Astrocyte of the spinal cord (primary cell): ENCODE measurements at regions not wholly inside any gene's neighbourhood (a gene's known extent, or its start where the extent isn't known, plus 50 kb on each side); places are given as distances from the start of the nearest gene placed in this dataset.

Experiments
- DNase-seq: peaks from one replicate; pipeline ENCODE4 v3.0.0; 2011; ENCODE audit warnings: low read depth, low spot score
- H3K4me3 ChIP-seq: 2 replicates; pipeline ENCODE4 v1.5.1; 2011; ENCODE audit warnings: low read depth, mild to moderate bottlenecking, low read length, moderate library complexity
- in situ Hi-C: cut with HindIII; loops from 2 replicates; pipeline ENCODE4 v1.10.0; 2017; ENCODE audit warnings: low sequenced_read_pairs
- TF ChIP-seq, protein P1 (sequence below): IDR thresholded peaks from 2 replicates; pipeline ENCODE4 v1.5.1; 2012; ENCODE audit warnings: low read depth, mild to moderate bottlenecking, low read length, inconsistent platforms

DNA sequence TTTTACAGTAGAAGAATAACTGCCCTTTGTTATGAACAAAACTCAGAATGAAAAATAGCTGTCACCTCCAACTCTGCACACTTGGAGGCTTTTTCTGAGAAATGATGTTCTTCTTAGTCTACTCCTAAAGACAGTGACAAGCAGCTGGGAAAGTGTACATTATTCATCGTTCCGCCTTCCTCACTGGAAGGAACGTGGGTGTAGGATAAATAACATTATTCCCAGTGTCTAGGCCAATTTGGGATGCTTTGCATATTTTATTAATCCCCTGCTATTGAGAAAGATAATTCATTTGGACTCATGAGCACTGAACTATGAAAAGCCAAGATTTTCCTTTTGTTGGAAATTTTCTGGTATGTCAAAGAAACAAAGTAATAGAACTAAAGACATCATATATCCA is 87.8 kb downstream of the VCX2 start:
- in situ Hi-C loops = no loop called here
- no peak for DNase-seq
- TF ChIP-seq, protein P1, sequence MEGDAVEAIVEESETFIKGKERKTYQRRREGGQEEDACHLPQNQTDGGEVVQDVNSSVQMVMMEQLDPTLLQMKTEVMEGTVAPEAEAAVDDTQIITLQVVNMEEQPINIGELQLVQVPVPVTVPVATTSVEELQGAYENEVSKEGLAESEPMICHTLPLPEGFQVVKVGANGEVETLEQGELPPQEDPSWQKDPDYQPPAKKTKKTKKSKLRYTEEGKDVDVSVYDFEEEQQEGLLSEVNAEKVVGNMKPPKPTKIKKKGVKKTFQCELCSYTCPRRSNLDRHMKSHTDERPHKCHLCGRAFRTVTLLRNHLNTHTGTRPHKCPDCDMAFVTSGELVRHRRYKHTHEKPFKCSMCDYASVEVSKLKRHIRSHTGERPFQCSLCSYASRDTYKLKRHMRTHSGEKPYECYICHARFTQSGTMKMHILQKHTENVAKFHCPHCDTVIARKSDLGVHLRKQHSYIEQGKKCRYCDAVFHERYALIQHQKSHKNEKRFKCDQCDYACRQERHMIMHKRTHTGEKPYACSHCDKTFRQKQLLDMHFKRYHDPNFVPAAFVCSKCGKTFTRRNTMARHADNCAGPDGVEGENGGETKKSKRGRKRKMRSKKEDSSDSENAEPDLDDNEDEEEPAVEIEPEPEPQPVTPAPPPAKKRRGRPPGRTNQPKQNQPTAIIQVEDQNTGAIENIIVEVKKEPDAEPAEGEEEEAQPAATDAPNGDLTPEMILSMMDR = no peak
- no peak overlapping the region for H3K4me3 ChIP-seq

DNA sequence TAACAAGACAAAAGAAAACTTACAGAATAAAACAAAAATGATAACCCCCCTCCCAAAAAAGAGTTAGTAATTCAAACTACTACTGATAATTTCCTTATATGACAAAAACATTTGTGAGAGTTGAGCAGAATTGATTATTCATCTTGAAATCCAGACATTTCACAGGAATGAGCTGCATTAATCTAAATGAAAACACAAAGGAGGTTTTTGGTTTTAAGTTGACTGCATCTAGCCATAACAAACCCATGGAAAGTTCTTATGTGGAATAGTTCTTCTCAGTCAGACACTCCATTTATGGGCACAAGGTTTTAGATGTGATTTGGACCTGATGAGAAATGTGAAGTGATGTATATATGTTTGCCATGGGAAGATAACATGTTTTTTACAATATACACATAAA is 95.4 kb downstream of the VCX2 start:
- in situ Hi-C loops = no loop called here

DNA sequence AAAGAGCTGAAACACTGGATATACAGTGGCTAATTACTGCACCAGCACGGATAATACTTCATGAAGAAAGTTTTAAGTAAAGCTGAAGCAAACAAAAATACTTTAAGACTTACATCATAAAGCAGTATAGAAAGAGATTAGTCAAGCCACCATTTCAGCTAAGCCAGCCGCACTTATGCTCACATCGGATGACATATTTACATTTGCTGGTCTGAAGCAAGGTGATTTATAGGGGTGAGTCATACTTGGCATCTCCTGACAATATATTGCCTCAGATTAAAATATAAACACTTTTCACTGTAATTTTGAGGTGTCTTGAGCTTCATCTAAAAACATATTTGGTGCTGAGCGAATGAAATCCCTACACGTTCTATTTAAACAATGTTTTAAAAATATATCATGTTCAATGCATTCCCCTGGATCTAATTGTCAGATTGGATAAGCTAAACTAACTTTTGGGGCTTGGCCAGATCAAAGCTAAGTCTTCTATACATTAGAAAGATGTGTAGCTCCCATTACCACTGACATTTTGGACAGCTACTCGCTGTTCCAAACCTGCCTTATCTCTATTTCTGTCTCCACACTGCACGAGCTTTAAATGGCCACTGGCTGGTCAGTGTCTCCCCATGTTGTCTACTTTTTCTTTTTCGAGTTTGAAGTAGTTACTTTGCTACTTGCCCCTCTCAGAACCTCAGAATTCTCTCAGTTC is 103.2 kb downstream of the VCX2 start:
- in situ Hi-C loops = no loop called here
- H3K4me3 ChIP-seq = no peak overlapping the region
- TF ChIP-seq, protein P1 = no peak
- peak; percentile 30 for DNase-seq

More for the DNA sequence above, 95.4 kb downstream of the VCX2 start:
- TF ChIP-seq, protein P1 = no peak
- DNase-seq = no peak
- H3K4me3 ChIP-seq = no peak overlapping the region

DNA sequence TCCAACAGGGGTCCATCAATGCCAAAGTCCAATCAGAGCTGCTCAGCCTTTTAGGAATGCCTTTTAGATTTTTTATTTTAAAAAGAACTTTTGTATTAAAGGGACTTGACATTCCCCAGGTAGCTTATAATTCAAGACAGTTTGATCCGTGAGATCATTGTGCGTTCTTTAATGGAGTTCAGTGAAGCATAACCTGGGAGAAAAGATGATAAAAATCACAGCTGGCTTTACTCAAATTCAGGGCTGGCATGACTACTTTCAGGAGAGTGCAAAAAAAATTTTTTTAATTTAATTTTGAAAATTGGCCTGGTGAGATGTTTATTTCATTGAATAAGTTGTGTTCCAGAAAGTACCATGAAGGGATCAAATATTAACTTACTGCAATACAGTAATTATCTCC is 118.2 kb downstream of the VCX2 start:
- no peak for DNase-seq
- in situ Hi-C loops = no loop called here
- H3K4me3 ChIP-seq = no peak overlapping the region
- TF ChIP-seq, protein P1 = no peak

DNA sequence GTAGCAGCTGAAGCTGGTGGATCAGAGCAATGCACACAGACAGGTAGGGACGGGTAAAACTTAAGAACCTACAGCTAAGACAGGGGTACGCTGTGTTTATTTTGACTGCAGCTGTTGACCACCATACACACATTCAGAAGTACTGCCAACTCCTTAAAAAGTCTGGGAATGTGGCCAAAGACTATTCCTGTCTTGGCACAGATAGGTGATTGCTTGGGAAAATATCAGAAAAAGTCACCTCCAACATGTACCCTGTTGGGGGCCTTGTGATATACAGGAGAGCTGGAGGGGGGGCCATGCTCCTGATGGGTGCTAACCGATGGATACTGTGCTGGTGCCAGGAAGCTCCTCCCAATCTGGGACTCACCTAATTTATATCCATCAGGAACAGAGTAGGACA is 121.2 kb downstream of the VCX2 start:
- peak; percentile 24 for DNase-seq
- H3K4me3 ChIP-seq = no peak overlapping the region
- TF ChIP-seq, protein P1 = no peak
- in situ Hi-C loops = no loop called here

DNA sequence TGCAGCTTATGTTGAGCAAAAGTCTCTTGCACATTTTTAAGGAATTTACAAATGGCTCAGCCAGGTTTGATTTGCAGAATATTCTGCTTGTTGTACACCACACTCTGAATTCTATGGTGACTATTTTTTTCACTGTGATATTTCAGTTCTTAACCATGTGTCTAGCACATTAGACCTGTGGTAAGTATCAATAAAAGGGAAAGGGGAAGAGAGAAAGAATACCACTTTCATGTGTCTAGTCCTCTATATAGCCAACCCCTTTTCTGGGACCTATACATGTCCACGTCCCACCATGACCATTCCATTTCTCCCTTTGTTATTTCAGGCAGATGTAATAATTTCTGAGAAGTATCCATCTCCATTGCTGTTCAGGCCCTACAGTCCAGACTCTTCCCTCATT is 121.3 kb upstream of the PNPLA4 start:
- in situ Hi-C loops = no loop called here
- DNase-seq = no peak
- TF ChIP-seq, protein P1 = no peak
- H3K4me3 ChIP-seq = no peak overlapping the region
